ENCODE measurements at regions not wholly inside any gene's neighbourhood (a gene's known extent, or its start where the extent isn't known, plus 50 kb on each side); places are given as distances from the start of the nearest gene placed in this dataset.

- TF ChIP-seq POLR2A (IDR thresholded peaks at IDR 0.05; ENCODE audit: low read depth, low read length) (no peak), TAF1 (IDR thresholded peaks at IDR 0.05; ENCODE audit: borderline replicate concordance, low read depth, low read length) (no peak), POLR2AphosphoS5 (IDR thresholded peaks at IDR 0.05; ENCODE audit: low read depth, low read length) (no peak)
Observed at GRCh38 chr11:79932612-79933011, 491.8 kb upstream of the TENM4 start.

All from GM12892 (cell line).